DOHH2 (cell line): ENCODE measurements at regions not wholly inside any gene's neighbourhood (a gene's known extent, or its start where the extent isn't known, plus 50 kb on each side); places are given as distances from the start of the nearest gene placed in this dataset.

ENCODE experiments used
- EZH2phosphoT487 ChIP-seq: fragments of 200-600 bp; sonication (generic); IDR thresholded peaks from 2 replicates; pipeline ENCODE4 v1.6.1; 2017; ENCODE audit warnings: borderline replicate concordance, mild to moderate bottlenecking, antibody characterized with exemption, low read length, moderate library complexity, mixed read lengths
- TF ChIP-seq, protein P1 (sequence below): fragments of 200-600 bp; sonication (generic); IDR thresholded peaks from one replicate; pipeline ENCODE4 v1.5.1; 2014; ENCODE audit warnings: antibody characterized with exemption, mild to moderate bottlenecking, low read depth, low read length; ENCODE audit not compliant: poor library complexity, severe bottlenecking

DNA sequence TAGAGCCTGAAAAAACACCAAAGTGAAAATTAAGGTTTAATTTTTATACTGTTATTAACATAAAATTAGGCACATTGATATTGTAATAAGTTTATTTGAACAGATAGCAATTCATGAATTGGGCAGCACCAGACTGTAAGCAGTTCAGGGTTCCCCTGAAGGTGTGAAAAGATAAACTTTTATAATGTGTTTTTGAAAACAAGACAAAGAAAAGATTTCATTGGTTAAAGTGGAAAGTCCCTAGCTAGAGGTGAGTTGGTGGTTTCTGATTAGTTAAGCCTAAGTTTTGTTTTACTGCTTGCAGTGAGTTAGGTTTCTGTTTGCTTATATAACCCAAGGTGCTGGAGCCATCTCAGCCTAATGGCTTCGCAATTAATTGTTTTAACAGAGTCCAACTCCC is 96.5 kb upstream of the RPS23 start:
- TF ChIP-seq, protein P1, sequence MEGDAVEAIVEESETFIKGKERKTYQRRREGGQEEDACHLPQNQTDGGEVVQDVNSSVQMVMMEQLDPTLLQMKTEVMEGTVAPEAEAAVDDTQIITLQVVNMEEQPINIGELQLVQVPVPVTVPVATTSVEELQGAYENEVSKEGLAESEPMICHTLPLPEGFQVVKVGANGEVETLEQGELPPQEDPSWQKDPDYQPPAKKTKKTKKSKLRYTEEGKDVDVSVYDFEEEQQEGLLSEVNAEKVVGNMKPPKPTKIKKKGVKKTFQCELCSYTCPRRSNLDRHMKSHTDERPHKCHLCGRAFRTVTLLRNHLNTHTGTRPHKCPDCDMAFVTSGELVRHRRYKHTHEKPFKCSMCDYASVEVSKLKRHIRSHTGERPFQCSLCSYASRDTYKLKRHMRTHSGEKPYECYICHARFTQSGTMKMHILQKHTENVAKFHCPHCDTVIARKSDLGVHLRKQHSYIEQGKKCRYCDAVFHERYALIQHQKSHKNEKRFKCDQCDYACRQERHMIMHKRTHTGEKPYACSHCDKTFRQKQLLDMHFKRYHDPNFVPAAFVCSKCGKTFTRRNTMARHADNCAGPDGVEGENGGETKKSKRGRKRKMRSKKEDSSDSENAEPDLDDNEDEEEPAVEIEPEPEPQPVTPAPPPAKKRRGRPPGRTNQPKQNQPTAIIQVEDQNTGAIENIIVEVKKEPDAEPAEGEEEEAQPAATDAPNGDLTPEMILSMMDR, result no peak
- TF ChIP-seq EZH2phosphoT487, result no peak
